ENCODE measurements at regions not wholly inside any gene's neighbourhood (a gene's known extent, or its start where the extent isn't known, plus 50 kb on each side); places are given as distances from the start of the nearest gene placed in this dataset.
"Not testable (repeated sequence)": the region's sequence is repeated elsewhere in the genome, so short reads cannot be mapped to it uniquely, and the experiment has no call there.

DNA sequence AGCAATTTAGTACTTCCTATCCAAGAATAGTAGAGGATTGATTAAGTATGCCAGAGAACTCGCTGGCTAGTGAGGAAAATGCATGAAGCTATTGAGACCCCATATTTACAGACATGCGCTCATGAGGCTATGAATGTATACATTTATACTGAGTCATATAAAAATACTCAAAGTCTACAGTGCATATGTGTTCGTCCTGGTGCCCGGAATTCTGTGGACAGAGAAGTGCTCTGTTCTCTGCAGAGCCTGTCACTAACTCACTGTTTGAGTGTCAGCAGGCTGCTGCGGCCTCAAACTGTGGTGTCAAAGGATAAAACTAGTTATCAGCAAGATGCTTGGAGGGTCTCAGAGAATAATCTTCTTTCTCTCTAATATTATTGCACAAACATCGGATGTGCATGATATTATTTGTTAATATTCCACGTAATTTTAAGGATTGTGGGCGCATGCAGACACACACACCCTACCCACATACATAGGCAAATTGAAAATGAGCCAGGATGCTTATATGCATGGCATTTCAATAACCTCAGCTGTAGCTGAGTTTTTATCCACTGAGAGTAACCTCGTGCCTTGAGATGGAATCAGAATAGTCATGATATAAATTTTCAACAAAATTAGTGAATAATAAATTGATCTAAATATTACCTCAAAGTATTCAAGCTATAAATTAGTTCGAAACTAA is 50.0 kb upstream of the TSC22D2 start:
- ATAC-seq: no peak

DNA sequence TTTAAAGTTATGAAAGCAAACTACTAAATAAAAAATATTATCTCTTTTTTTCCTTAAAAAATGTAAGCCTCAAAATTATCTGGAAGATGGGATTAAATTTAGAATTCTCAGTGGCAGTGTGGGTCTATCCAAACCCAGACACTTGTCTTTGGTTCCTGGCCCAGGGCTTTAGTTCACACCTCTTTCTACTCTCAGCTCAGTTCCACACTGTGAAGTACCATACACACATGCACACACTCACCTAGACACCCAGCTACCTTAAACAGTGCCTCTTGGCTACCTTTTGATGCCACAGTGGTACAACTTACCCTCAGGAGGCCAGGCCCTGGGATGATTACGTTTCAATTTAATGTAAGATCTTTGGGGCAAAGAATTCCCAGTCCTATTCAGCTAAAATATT is 51.0 kb upstream of the TSC22D2 start:
- ATAC-seq (no peak), DNase-seq (no peak)

More for the DNA sequence above, 50.0 kb upstream of the TSC22D2 start:
- no peak for DNase-seq

DNA sequence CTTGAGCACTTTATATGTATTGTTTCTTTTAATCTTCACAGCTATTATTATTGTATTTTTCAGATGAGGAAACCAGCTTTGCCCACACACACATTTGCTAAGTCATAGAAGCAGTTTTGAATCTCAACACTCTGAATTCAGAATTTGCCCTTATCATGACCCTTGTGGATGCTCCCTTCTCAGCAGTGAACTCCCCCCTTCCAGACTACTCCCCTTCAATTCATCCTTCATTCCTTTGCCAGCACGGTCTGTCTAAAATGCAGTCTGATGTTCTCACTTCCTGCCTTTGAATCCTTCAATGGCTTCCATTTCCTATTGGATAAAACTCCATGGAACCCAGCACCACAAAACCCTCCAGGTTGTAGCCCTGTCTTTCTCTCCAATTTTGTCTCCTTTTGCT is 52.5 kb upstream of the TSC22D2 start:
- ATAC-seq (no peak), DNase-seq (no peak)

DNA sequence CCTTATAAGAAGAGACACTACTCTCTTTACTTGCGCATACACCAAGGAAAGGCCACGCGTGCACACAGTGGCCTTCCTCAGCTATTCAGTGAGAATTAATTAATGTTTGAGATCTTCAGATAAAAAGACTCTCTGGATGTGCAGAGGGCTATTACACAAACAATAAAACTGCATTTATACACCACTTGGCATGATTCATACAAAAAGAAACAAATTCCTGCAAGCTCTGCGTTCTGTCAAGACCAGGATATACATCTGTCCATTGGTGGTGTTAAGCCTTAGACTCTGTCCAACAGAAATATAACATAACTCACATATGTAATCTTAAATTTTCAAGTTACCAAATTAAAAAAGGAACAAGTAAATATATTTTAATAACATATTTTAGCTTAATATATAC is 55.2 kb upstream of the TSC22D2 start:
- ATAC-seq (no peak), DNase-seq (no peak)

DNA sequence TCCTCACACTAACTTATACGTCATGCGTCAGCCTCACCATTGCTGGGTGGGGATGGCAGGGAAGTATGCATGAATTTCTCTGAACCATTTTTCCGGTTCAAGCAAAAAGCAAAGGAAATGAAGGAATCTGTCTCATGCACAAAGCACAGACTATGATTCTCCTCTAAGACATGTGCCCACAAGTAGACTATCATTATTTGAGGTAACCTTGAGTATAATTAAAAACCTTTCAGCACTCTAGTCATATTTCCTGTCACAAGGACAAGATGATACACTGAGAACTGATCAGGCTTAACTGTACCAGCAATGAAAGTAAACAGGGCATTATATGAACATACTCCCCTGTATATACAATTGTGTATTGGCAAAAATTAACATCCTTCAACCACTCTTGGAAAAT is 56.7 kb upstream of the TSC22D2 start:
- DNase-seq: no peak

DNA sequence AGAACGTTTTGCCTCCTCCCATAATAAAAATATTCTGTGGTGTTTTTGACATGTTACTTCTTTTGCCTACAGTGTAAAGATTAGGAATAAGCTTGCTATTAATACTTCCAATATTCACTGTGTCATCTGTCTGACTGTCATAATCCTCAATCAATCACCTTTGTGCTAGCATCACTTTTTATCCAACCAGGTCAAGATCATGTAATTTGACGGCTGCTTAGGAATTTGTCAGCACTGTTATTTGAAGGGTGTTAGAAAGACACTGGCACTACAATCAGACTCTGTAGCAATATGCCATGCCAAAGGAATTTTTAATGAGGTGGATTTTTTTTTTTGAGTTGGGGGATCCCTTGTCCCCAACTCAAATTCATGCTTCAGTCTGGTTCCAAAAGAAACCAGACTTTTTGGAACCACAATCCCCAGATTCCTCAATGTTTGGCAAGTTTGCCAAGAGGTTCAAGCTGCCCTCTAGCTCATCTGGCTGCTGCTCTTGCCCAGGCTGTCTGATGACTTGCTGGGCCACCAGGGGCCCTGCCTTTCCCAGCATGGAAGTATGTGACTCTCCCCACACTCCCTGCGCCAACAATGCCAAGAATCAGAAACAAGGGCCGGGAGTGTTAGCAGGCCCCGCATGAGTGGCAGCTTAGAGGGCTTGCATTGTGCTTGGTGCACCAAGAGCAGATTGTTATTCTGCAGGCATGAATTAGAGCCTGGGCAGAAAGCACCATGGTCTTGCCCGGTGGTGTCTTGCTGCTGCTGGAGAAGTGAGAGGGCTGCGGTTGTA is 58.6 kb upstream of the TSC22D2 start:
- no peak for ATAC-seq
- no peak for DNase-seq

More for the DNA sequence above, 56.7 kb upstream of the TSC22D2 start:
- no peak for ATAC-seq

DNA sequence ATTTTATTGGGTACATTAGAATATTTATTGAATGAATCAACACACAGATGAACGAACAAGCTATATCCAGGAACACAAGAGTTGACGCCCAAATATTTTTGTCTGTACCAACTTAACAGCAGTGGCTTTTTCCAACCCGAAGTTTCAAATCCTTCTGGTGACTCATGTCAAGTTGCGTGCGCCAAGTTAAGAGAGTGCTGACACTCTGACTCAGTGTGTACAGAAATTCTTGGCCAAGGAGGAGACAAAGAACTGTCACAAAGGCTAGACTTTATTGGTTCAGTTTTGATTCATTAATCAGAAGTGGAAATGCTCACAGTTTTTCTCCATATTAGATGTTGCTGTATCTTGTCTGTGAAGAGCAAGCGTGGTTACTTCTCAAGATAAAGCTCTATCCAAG is 59.6 kb upstream of the TSC22D2 start:
- no peak for DNase-seq
- peak; percentile 77 for ATAC-seq

DNA sequence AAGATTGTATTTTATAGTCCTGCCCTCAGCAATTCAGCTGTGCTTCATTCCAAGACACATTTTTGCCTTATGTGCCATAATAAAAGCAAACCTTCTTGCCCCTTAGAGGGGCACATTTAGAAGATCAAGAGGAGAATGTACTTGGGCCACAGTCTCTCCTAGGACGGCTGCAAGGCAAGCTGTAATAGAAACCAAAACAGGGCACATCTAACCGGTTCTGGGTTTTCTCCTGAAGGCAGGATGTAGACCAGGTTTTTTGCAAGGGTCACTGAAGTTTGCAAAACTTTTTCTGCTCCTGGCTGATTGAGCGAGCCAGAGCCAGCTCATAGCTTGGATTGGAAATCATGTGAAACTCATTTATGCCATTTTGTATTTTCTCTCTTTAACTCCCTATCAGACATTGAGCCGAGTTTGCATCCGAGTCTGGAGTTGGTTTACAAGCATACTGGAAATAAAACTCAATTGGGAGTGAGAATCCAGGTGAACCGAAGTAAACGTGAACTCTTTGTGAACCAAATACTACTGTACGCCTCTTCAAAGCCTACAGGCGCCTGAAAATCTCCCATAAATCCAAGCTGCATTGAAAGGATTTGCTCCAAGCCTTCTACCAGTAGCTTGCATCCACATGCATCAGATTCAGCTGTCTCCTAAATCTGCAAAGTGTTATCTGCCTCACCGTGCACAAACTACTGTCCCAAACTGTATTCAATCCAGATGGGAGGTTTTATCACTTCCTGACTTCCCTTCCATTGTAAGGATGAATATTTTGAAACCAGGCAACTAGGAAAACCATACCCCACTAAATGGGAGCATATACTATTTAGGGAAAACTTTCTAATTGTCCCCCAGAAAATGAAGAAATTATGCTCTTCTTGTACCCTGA is 60.9 kb upstream of the TSC22D2 start:
- ATAC-seq: no peak

DNA sequence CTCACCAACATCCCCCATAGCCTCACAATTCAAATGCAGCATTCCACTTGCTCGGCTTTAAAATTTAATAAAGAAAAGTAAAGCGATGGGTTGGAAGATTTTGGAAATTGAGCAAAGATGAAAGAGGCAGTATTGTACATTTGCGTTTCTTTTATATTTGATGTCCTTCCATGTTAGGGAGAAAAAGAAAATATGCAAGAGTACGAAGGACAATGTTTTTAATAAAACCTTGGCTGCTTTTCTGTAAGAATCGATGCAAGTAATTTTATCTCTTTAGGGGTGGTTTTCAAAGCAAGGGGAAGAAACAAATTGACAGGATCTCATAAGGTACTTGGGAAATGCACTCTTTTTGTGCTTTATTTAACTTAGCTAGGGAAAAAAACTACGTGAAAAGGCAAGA is 61.8 kb upstream of the TSC22D2 start:
- ATAC-seq (no peak), DNase-seq (no peak)

More for the DNA sequence above, 60.9 kb upstream of the TSC22D2 start:
- DNase-seq: no peak

DNA sequence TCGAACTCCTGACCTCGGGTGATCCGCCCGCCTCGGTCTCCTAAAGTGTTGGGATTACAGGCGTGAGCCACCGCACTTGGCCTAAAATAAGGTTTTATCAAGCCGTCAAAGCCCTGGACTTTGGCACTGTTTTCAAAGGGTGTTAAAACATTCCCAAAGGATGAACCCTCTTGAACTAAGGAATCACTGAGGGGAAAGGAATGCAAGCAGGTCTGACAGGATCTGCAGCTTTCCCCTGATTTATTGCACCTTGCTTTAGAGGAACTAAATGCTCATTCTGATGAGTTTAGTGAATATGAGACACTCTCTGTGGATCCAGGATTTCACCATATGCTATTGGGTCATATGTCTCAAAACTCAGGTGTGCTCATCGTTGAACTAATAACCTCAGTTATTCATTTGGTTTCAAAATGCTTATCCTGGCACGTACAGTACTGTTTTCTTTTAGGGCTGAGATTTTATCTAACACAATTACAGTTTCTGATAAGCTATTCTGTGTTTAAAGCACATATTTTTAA is 63.0 kb upstream of the TSC22D2 start:
- no peak for DNase-seq
- no peak for ATAC-seq

DNA sequence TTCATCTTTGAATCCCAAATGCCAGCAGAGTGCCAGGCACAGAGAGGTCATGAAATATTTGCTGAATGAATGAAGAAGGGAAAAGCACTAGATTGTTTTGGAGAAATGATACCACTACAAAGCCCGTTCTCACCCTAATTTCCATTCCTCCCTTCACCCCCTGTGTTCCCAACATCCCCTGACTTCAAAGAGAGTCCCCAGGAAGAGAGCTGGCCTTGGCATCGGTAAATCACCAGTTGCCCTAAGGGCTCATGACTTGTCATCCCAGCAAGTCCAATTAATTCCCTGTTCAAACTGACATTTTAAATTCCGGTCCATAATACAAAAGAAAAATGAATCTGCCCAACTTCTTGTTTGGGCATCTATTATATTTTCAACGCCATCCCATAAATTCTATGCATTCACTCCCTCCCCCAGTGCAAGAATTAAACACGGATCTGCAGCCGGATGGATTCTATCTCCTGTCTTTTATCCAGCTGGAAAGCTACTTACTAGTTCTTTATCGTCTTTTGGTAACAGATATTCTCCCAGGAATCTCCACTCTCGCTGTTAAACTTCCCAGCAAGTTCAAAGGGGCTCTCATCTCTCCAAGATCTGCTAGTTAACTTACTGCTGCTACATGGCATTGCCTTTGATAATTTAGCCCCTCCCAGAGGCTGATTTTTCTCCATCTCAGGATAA is 63.9 kb upstream of the TSC22D2 start:
- DNase-seq: no peak
- no peak for ATAC-seq

DNA sequence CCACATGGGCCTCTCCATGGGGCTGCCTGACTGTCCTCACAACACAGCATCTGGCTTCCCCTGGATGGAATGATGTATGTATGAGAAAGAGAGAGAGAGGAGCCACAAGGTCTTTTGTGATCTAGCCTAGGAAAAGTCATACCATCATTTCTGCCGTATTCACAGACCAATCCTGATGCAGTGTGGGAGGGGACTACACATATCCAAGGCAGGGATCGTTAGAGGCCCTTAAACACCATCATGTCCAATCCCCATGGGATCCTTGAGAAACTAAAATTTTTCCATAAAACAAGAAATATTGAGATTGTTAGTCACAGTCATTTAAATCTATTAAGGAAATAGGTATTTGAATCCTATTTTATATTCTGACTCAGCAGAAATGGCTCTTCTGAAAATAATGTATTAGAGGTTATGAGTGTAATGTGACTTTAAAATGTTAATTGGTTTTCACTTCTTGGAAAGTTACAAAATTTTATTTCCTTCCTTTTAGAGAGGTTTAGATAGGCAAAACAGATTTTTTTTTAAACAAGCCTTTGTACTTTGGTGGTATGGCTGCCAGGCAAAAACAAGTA is 65.1 kb upstream of the TSC22D2 start:
- no peak for DNase-seq

DNA sequence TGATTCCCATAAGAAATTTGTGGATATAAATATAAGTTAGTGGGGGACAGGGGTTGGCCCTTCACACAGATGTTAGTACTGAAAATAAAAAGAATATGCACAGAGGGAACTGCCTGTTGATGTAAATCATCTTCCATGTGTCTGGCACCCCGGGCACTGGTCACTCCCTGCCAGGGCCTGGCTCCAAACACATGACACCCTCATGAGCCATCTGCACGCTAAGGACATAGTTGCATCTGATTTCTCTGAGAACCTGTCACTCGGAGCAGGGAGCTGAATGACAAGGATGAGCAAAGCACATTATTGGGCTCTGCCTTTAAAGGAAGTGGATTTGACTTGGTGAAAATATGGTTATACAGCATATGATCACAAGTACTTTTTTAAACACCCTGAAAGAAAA is 66.2 kb upstream of the TSC22D2 start:
- ATAC-seq: no peak

More for the DNA sequence above, 65.1 kb upstream of the TSC22D2 start:
- no peak for ATAC-seq

DNA sequence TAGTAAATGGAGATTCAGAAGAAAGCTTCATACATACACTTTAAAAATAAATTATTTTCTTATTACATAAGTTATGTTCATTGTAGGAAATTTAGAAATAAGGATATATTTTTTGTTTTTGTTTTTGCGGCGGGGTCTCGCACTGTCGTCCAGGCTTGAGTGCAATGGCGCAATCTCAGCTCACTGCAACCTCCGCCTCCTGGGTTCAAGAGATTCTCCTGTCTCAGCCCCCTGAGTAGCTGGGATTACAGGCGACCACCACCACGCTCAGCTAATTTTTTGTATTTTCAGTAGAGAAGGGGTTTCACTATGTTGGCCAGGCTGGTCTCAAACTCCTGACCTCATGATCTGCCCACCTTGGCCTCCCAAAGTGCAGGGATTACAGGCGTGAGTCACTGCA is 71.7 kb upstream of the TSC22D2 start:
- ATAC-seq, DNase-seq: not testable (repeated sequence)

More for the DNA sequence above, 66.2 kb upstream of the TSC22D2 start:
- no peak for DNase-seq

DNA sequence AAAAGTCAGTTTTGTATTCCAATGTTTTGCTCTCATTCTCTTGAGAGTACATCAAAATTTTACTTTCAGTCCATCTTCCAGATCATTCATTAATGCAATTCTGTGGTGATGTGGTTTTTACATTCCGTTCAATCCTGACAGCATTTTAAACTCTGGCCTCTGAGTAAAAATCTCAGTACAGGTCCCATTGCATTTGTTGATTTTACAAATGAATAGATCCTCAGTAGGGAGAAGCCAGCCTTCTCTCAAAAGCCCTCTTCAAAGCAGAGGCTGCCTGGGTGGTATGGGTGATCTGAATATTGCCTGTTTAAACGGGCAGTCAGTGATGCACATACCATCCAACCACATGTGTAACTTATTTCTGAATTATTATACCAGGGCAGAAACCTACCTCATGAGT is 72.5 kb upstream of the TSC22D2 start:
- DNase-seq: no peak
- ATAC-seq: no peak

DNA sequence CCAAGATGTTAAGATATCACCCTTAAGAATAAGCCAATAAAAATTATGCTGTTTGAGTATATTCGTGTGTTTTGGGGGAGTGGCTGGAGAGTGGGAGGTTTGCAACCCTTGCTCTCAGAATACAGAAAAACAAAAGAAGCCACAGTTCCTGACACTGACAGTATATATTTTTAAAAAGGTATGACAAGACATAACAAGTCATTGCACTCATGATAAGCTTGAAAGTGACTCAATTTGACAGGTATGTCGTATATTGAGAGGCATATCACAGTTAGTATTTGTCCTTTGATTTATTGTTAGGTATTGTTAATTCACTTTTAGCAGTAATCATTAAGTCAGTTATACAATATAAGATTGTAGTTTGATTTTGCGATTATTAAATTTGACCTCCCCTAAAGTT is 73.1 kb upstream of the TSC22D2 start:
- no peak for DNase-seq
- ATAC-seq: no peak

DNA sequence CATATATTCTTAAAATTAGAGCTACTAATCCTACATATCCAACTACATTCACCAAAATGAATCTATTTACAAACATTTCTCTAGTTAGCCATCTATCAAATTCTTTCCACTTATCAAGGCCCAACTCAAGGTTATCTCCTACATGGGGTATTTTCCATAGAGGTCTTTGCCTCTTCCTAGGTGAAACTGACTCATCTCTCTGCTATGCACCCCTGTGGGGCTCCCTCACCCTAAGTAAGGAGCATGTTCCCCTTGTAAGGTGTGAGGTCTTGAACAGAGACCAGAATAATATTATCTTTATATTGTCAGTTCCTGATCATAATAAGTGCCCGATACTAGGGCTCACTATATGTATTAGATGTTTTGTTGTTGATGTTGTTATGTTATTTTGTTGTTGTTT is 74.6 kb upstream of the TSC22D2 start:
- ATAC-seq: peak; percentile 65
- no peak for DNase-seq

DNA sequence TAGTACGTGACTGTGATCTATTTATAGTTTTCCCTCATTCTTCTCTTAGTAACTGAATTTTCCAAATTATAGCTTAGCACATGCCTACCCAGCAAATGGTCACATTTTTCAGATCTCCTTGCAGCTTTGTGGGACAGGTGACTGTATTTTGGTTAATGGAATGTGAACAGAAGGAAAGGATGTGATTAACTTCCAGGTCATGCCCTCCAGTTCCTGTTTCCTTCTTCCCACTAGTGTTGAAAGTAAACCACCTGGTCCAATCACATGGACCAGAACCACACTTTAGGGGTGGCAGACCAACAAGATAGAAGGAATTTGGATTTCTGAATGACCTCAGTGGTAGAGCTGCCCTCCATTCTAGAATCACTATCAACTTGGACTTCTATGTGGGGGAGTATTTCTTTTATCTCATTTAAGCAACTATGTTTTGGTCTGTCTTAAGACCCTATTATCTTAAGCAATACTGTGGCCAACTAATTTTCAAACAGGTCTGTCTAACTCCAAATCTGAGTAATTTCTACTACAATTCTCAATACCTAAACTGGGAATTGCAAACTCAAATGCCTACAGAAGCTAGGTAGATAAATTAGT is 76.0 kb upstream of the TSC22D2 start:
- no peak for DNase-seq
- ATAC-seq: no peak

DNA sequence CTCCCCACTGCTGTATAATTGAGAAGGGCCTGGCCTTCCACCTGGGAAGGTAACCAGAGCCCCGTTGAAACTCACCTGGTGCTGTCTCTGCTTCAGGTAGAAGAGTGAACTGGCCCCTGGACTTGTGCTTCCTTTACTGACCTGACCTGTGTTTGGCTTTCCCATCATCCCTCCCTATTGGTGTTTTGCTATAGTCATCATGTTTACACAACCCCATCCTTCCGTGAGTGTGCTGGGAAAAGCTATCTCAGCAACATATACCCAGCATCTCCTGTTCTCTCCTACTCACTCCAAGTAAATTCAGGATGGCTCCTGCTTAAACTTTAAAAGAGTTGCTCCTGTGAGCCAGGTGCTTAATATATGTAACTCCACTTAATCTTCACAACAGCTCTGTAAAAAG is 77.2 kb upstream of the TSC22D2 start:
- ATAC-seq: no peak
- no peak for DNase-seq

DNA sequence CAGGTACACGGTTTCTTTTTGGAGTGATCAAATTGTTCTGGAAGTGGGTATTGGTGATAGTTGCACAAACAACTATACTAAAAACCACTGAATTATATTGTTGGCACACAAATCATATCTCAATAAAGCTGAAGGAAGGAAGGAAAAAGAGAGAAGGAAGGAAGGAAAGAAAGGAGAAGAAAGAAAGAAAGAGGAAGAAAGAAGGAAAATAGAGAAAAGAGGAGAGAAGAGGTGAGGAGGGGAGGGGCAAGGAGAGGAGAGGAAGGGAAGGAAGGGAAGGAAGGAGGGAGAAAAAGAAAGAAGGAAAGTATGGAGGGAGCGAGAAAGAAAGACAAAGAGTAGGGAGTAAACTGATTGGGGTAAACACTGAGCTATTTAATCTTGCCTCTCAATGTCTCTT is 77.9 kb upstream of the TSC22D2 start:
- ATAC-seq: no peak
- DNase-seq: no peak

DNA sequence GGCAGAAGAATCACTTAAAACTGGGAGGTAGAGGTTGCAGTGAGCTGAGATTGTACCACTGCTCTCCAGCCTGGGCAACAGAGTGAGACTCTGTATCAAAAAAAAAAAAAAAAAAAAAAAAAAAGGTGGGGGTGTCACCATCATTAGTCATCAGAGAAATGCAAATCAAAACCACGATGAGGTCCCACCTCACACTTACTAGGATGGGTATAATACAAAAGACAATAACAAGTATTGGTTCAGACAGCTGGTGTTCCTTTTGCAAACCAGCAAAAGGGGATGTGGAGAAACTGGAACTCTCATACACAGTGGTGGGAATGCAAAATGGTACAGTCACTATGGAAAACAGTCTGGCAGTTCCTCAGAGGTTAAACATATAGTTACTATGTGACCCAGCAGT is 78.7 kb upstream of the TSC22D2 start:
- ATAC-seq (peak; percentile 73), DNase-seq (no peak)
